HepG2 (cell line): ENCODE measurements at regions not wholly inside any gene's neighbourhood (a gene's known extent, or its start where the extent isn't known, plus 50 kb on each side); places are given as distances from the start of the nearest gene placed in this dataset.

Source experiments
- ATF7 ChIP-seq, 2 experiments: fragments of 450-650 bp in 1 of 2; sonication (generic) in 1 of 2; formaldehyde crosslinking in 1 of 2; IDR thresholded peaks; 2 replicates each; pipeline versions ENCODE4 v1.4.0 to v1.6.1; 2016 to 2020; ENCODE audit warnings: antibody characterized with exemption in 1 of 2, mild to moderate bottlenecking in 1 of 2, missing genetic modification reagents in 1 of 2
- GPN1 ChIP-seq: sonication (generic); formaldehyde crosslinking; IDR thresholded peaks from 2 replicates; pipeline ENCODE4 v1.5.1; 2020; ENCODE audit warnings: missing genetic modification reagents, borderline replicate concordance
- SAFB2 ChIP-seq: sonication (generic); formaldehyde crosslinking; IDR thresholded peaks from 2 replicates; pipeline ENCODE4 v1.5.1; 2020; ENCODE audit warnings: missing genetic modification reagents, low read depth, mild to moderate bottlenecking, borderline replicate concordance
- SP2 ChIP-seq: sonication (generic); formaldehyde crosslinking; IDR thresholded peaks from 2 replicates; pipeline ENCODE4 v1.5.1; 2020; ENCODE audit warnings: mild to moderate bottlenecking, missing genetic modification reagents
- TEAD2 ChIP-seq: sonication (generic); formaldehyde crosslinking; IDR thresholded peaks from 2 replicates; pipeline ENCODE4 v1.9.0; 2021; ENCODE audit warnings: missing genetic modification reagents
- TOE1 ChIP-seq: sonication (generic); formaldehyde crosslinking; IDR thresholded peaks from 2 replicates; pipeline ENCODE4 v1.4.0; 2020; ENCODE audit warnings: mild to moderate bottlenecking, missing genetic modification reagents
- ZNF124 ChIP-seq: sonication (generic); formaldehyde crosslinking; IDR thresholded peaks from 2 replicates; pipeline ENCODE4 v1.4.0; 2020; ENCODE audit warnings: missing genetic modification reagents
- ZNF253 ChIP-seq: sonication (generic); formaldehyde crosslinking; IDR thresholded peaks from 2 replicates; pipeline ENCODE4 v1.8.0; 2022; ENCODE audit warnings: mild to moderate bottlenecking, missing genetic modification reagents, borderline replicate concordance
- ZNF569 ChIP-seq: sonication (generic); formaldehyde crosslinking; IDR thresholded peaks from 2 replicates; pipeline ENCODE4 v1.5.0; 2020; ENCODE audit warnings: mild to moderate bottlenecking, missing genetic modification reagents, moderate library complexity, borderline replicate concordance
- ZNF589 ChIP-seq: sonication (generic); formaldehyde crosslinking; conservative IDR thresholded peaks from 2 replicates; pipeline ENCODE4 v1.8.0; 2022; ENCODE audit warnings: mild to moderate bottlenecking, moderate library complexity, missing genetic modification reagents
- ZSCAN31 ChIP-seq: sonication (generic); formaldehyde crosslinking; IDR thresholded peaks from 2 replicates; pipeline ENCODE4 v1.5.0; 2020; ENCODE audit warnings: low read depth, mild to moderate bottlenecking, missing genetic modification reagents
- TF ChIP-seq, protein P1 (sequence below): sonication (generic); formaldehyde crosslinking; IDR thresholded peaks from 2 replicates; pipeline ENCODE4 v1.4.0; 2020; ENCODE audit warnings: missing genetic modification reagents, borderline replicate concordance

DNA sequence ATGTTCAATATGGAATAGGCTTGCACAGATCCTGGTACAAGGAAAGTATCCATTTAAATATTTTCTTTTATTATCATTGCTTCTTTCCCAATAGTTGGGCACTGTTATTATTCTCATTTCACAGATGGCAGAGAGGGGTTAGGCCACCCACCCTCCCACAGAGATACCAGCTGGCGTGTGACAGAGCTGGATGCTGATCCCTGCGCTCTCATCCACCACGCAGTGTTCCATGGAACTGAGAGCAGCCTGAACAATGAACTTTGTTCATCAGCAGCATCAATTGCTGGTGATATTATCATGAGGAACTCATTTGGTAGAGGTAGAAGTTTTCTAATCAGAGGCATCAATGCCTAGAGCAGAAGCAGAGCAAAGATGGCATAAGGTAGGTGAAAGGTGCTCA, 227.9 kb downstream of the ESM1 start (continued):
- TF ChIP-seq, protein P1, sequence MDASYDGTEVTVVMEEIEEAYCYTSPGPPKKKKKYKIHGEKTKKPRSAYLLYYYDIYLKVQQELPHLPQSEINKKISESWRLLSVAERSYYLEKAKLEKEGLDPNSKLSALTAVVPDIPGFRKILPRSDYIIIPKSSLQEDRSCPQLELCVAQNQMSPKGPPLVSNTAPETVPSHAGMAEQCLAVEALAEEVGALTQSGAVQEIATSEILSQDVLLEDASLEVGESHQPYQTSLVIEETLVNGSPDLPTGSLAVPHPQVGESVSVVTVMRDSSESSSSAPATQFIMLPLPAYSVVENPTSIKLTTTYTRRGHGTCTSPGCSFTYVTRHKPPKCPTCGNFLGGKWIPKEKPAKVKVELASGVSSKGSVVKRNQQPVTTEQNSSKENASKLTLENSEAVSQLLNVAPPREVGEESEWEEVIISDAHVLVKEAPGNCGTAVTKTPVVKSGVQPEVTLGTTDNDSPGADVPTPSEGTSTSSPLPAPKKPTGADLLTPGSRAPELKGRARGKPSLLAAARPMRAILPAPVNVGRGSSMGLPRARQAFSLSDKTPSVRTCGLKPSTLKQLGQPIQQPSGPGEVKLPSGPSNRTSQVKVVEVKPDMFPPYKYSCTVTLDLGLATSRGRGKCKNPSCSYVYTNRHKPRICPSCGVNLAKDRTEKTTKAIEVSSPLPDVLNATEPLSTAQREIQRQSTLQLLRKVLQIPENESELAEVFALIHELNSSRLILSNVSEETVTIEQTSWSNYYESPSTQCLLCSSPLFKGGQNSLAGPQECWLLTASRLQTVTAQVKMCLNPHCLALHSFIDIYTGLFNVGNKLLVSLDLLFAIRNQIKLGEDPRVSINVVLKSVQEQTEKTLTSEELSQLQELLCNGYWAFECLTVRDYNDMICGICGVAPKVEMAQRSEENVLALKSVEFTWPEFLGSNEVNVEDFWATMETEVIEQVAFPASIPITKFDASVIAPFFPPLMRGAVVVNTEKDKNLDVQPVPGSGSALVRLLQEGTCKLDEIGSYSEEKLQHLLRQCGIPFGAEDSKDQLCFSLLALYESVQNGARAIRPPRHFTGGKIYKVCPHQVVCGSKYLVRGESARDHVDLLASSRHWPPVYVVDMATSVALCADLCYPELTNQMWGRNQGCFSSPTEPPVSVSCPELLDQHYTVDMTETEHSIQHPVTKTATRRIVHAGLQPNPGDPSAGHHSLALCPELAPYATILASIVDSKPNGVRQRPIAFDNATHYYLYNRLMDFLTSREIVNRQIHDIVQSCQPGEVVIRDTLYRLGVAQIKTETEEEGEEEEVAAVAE: no peak
- TF ChIP-seq ATF7 (IDR thresholded peaks at IDR 0.05) (no peak), ATF7 (CRISPR knock-in tag; IDR thresholded peaks at IDR 0.05) (no peak), SP2 (CRISPR knock-in tag) (no peak), TEAD2 (CRISPR knock-in tag) (no peak), SAFB2 (CRISPR knock-in tag) (no peak), ZNF569 (CRISPR knock-in tag) (no peak), ZSCAN31 (CRISPR knock-in tag) (no peak), ZNF589 (CRISPR knock-in tag) (no peak), GPN1 (CRISPR knock-in tag) (no peak), TOE1 (no peak), ZNF253 (CRISPR knock-in tag) (no peak), ZNF124 (no peak)
